Hepatocyte (in vitro differentiated cells): ENCODE measurements at regions not wholly inside any gene's neighbourhood (a gene's known extent, or its start where the extent isn't known, plus 50 kb on each side); places are given as distances from the start of the nearest gene placed in this dataset.

Experiments
- EZH2 ChIP-seq: fragments of 200-600 bp; sonication (generic); IDR thresholded peaks from 2 replicates; pipeline ENCODE4 v1.6.1; 2016; ENCODE audit warnings: antibody characterized with exemption, mild to moderate bottlenecking, borderline replicate concordance
- TF ChIP-seq, protein P1 (sequence below): fragments of 200-600 bp; sonication (generic); IDR thresholded peaks from 2 replicates; pipeline ENCODE4 v1.5.1; 2016; ENCODE audit warnings: antibody characterized with exemption, mild to moderate bottlenecking; ENCODE audit not compliant: poor library complexity

DNA sequence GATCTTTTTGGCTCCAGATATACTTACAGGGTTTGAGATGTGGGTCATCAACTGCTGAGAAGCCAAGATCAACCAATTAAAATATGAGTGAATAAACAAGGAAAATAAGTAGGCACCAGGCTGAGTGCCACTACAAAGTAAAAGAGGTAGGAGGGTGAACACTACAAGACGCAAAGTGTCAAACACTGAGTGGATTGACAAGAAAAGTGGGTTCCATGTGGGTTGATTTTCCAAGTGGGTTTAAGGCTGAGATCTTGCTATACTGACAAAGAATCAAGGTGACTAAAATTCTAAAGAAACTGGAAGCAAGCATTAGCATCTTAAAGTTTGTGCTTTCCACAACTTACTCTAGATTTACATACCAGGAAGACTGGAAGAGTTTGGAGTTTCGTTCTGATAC lies 160.4 kb upstream of the SPACA1 start:
- TF ChIP-seq, protein P1, sequence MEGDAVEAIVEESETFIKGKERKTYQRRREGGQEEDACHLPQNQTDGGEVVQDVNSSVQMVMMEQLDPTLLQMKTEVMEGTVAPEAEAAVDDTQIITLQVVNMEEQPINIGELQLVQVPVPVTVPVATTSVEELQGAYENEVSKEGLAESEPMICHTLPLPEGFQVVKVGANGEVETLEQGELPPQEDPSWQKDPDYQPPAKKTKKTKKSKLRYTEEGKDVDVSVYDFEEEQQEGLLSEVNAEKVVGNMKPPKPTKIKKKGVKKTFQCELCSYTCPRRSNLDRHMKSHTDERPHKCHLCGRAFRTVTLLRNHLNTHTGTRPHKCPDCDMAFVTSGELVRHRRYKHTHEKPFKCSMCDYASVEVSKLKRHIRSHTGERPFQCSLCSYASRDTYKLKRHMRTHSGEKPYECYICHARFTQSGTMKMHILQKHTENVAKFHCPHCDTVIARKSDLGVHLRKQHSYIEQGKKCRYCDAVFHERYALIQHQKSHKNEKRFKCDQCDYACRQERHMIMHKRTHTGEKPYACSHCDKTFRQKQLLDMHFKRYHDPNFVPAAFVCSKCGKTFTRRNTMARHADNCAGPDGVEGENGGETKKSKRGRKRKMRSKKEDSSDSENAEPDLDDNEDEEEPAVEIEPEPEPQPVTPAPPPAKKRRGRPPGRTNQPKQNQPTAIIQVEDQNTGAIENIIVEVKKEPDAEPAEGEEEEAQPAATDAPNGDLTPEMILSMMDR = no peak
- TF ChIP-seq EZH2 = no peak
